ENCODE measurements at regions not wholly inside any gene's neighbourhood (a gene's known extent, or its start where the extent isn't known, plus 50 kb on each side); places are given as distances from the start of the nearest gene placed in this dataset.

DNA sequence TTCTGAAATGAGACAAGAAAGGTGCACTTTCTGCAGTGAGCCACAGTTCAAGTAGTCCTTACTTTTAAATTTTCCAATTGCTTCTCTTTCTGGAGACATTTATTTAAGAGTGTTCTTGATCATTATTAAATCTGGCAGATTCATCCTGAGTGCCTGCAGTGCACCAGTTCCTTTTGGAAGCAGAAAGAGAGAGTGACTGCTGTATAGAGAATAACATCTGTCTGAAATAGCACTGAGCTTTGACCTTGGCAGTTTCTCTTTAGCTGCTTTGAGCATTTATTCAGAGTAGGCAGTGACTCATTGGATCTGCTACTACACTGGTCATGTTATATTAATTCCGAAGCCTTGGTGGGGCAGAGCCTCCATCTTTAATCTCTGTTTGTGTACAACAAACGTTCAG lies 1373.7 kb downstream of the PCDH9 start:
- Histone ChIP-seq H3K4me1 (ENCODE audit: low read depth) (no peaks in the 10 kb centered on the region), H3K27ac (no peak overlapping the region), H3K27me3 (no peaks in the 10 kb centered on the region), H3K4me3 (no peak overlapping the region), H3K36me3 (no peaks in the 10 kb centered on the region), H3K9me3 (ENCODE audit: low read depth) (no peaks in the 10 kb centered on the region)
- peak in 1 of 2 donors; percentile 17 for DNase-seq (ENCODE audit: low read depth in 1 of 2, low spot score in 1 of 2)
- no peak for TF ChIP-seq CTCF (IDR thresholded peaks at IDR 0.05; ENCODE audit: low read depth, low read length)

DNA sequence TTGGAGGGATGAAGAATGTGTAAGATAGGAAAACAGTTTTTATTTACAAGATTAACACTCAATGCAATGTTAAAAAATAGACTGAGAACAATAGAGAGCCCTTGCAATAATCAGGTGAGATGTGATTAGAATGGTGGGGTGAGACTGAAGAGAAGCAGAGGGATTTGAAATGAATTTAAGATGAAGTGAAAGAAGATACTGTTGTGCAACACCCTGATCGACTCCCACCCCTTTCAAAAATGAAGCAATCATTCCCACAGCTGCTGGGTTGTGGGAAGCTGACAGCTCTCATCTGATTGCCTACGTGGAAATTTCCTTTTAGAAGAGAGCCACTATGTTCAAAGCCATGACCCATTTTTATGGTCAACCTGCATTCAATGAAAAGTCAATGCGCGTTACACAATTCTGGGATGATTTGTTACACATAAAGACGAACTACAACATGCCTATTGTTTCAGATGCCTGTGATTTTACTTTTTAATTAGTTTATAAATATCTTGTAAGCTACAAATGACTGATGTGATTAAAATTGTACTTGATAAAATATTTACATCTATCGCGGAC lies 1374.8 kb downstream of the PCDH9 start:
- DNase-seq (ENCODE audit: low read depth in 1 of 2, low spot score in 1 of 2) = peak in 1 of 2 donors; percentile 34
- H3K27me3 ChIP-seq = no peaks in the 10 kb centered on the region
- no peaks in the 10 kb centered on the region for H3K36me3 ChIP-seq
- no peaks in the 10 kb centered on the region for H3K4me1 ChIP-seq (ENCODE audit: low read depth)
- no peak for TF ChIP-seq CTCF (IDR thresholded peaks at IDR 0.05; ENCODE audit: low read depth, low read length)
- H3K4me3 ChIP-seq = no peak overlapping the region
- no peaks in the 10 kb centered on the region for H3K9me3 ChIP-seq (ENCODE audit: low read depth)
- no peak overlapping the region for H3K27ac ChIP-seq

GRCh38 chr13:65854431-65854830 lies 1375.7 kb downstream of the PCDH9 start:
- Histone ChIP-seq H3K36me3 (no peaks in the 10 kb centered on the region), H3K4me1 (ENCODE audit: low read depth) (no peaks in the 10 kb centered on the region), H3K27ac (no peak overlapping the region), H3K27me3 (no peaks in the 10 kb centered on the region), H3K9me3 (ENCODE audit: low read depth) (no peaks in the 10 kb centered on the region), H3K4me3 (no peak overlapping the region)
- no peak for TF ChIP-seq CTCF (IDR thresholded peaks at IDR 0.05; ENCODE audit: low read depth, low read length)
- DNase-seq (ENCODE audit: low read depth in 1 of 2, low spot score in 1 of 2) = no peak

DNA sequence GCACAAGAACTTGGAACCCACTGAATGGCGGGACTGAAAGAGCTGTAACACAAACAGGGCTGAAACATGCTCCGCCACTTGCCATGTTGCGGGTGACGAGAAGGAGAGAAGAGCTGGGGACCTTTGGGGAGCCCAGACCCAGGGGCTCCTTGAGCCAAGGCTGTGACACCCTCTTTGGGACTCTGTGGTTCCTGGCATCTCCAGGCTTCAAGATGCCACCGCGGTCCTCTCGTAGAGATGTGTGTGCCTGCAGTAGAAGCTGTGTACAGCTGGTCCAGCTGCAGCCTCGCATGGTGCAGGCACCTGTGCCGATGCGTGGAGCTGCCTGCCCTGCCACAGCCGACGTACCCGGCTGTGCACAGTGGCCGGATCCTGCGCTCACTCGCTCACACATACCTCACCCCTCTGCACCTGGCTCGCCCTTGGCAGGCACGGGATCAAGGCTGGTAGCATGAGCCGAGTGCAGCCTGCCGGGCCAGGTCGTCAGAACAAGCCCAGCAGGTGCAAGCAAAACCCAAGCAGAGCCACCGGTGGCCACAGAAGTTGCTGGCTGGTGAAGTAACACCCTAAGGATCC lies 1385.8 kb downstream of the PCDH9 start:
- Histone ChIP-seq H3K4me3 (no peak overlapping the region), H3K9me3 (ENCODE audit: low read depth) (no peaks in the 10 kb centered on the region), H3K4me1 (ENCODE audit: low read depth) (no peaks in the 10 kb centered on the region), H3K27ac (no peak overlapping the region), H3K36me3 (no peaks in the 10 kb centered on the region), H3K27me3 (no peaks in the 10 kb centered on the region)
- DNase-seq (ENCODE audit: low read depth in 1 of 2, low spot score in 1 of 2) = no peak
- no peak for TF ChIP-seq CTCF (IDR thresholded peaks at IDR 0.05; ENCODE audit: low read depth, low read length)

GRCh38 chr13:65843314-65843731 lies 1386.8 kb downstream of the PCDH9 start:
- DNase-seq (ENCODE audit: low read depth in 1 of 2, low spot score in 1 of 2) = no peak
- H3K27me3 ChIP-seq = no peaks in the 10 kb centered on the region
- no peak for TF ChIP-seq CTCF (IDR thresholded peaks at IDR 0.05; ENCODE audit: low read depth, low read length)
- no peak overlapping the region for H3K27ac ChIP-seq
- H3K4me3 ChIP-seq = no peak overlapping the region
- no peaks in the 10 kb centered on the region for H3K36me3 ChIP-seq
- H3K4me1 ChIP-seq (ENCODE audit: low read depth) = no peaks in the 10 kb centered on the region
- no peaks in the 10 kb centered on the region for H3K9me3 ChIP-seq (ENCODE audit: low read depth)
